Activated B cell treated with CpG ODN at 0.5 μM for 24 hours (primary cell): ENCODE measurements at regions not wholly inside any gene's neighbourhood (a gene's known extent, or its start where the extent isn't known, plus 50 kb on each side); places are given as distances from the start of the nearest gene placed in this dataset.

ENCODE experiments used
- ATAC-seq: fragments of 200-7000 bp; cut with Tn5 transposase; one replicate; pipeline ENCODE4 v1.10.0; 2021; ENCODE audit warnings: low read depth, mild to moderate bottlenecking, moderate library complexity
- CTCF ChIA-PET: fragments of 350-600 bp; sonication (Branson Sonifier 250); formaldehyde crosslinking; loops from one replicate; lab custom pipeline; 2021; ENCODE audit warnings: antibody characterized with exemption; lab: Charles Lee
- POLR2A ChIA-PET: fragments of 350-600 bp; sonication (Branson Sonifier 250); formaldehyde crosslinking; loops from one replicate; lab custom pipeline; 2021; ENCODE audit warnings: antibody characterized with exemption; lab: Charles Lee
- DNase-seq: peaks from one replicate; pipeline ENCODE4 v3.0.0; 2022
- H3K27ac Mint-ChIP-seq: one replicate; pipeline ENCODE4 v1.8.0; 2020; ENCODE audit warnings: mixed read lengths
- H3K27me3 Mint-ChIP-seq: one replicate; pipeline ENCODE4 v1.8.0; 2021; ENCODE audit warnings: mixed read lengths
- H3K36me3 Mint-ChIP-seq: one replicate; pipeline ENCODE4 v1.8.0; 2021; ENCODE audit warnings: low read depth, mixed read lengths
- H3K4me1 Mint-ChIP-seq: one replicate; pipeline ENCODE4 v1.8.0; 2021; ENCODE audit warnings: mixed read lengths
- H3K4me3 Mint-ChIP-seq: one replicate; pipeline ENCODE4 v1.8.0; 2020; ENCODE audit warnings: mild to moderate bottlenecking, mixed read lengths
- H3K9me3 Mint-ChIP-seq: one replicate; pipeline ENCODE4 v1.8.0; 2020; ENCODE audit warnings: mixed read lengths
- CTCF ChIP-seq: fragments of 200-600 bp; IDR thresholded peaks from one replicate; pipeline ENCODE4 v1.8.0; 2022; ENCODE audit warnings: antibody characterized with exemption, mild to moderate bottlenecking
- intact Hi-C: fragments of 100-400 bp; cut with micrococcal nuclease; formaldehyde crosslinking; loops from one replicate; pipeline ENCODE4 v1.15.1; 2024

GRCh38 chr2:40955042-40955441 lies 503.2 kb upstream of the SLC8A1 start:
- ATAC-seq (no peak), DNase-seq (no peak)

GRCh38 chr2:40955635-40956034 lies 503.7 kb upstream of the SLC8A1 start:
- Mint-ChIP-seq H3K36me3 (no peaks in the 10 kb centered on the region), H3K4me3 (no peak overlapping the region), H3K27me3 (no peaks in the 10 kb centered on the region), H3K4me1 (no peaks in the 10 kb centered on the region), H3K9me3 (peaks cover 2% of the 10 kb centered on the region), H3K27ac (no peak overlapping the region)
- POLR2A ChIA-PET: no interaction called here
- CTCF ChIA-PET: no interaction called here
- intact Hi-C loops: no loop called here
- no peak for ATAC-seq
- no peak for TF ChIP-seq CTCF
- DNase-seq: no peak

More at GRCh38 chr2:40955042-40955441, 503.2 kb upstream of the SLC8A1 start:
- intact Hi-C loops: no loop called here
- Mint-ChIP-seq H3K4me3 (no peak overlapping the region), H3K36me3 (no peaks in the 10 kb centered on the region), H3K27me3 (no peaks in the 10 kb centered on the region), H3K4me1 (no peaks in the 10 kb centered on the region), H3K9me3 (peaks cover 2% of the 10 kb centered on the region), H3K27ac (no peak overlapping the region)
- TF ChIP-seq CTCF: no peak
- ChIA-PET CTCF (no interaction called here), POLR2A (no interaction called here)

- TF ChIP-seq CTCF: no peak
These were observed 505.6 kb upstream of the SLC8A1 start for GRCh38 chr2:40957508-40957907.

GRCh38 chr2:40962026-40962425 lies 510.1 kb upstream of the SLC8A1 start:
- no peak overlapping the region for H3K27ac Mint-ChIP-seq
- ATAC-seq (no peak), DNase-seq (no peak)
- ChIA-PET CTCF (no interaction called here), POLR2A (no interaction called here)
- TF ChIP-seq CTCF: no peak
- no peaks in the 10 kb centered on the region for H3K27me3 Mint-ChIP-seq
- H3K9me3 Mint-ChIP-seq: peaks cover 6% of the 10 kb centered on the region
- no peaks in the 10 kb centered on the region for H3K36me3 Mint-ChIP-seq
- H3K4me3 Mint-ChIP-seq: no peak overlapping the region
- H3K4me1 Mint-ChIP-seq: no peaks in the 10 kb centered on the region
- intact Hi-C loops: no loop called here

More at GRCh38 chr2:40957508-40957907, 505.6 kb upstream of the SLC8A1 start:
- H3K27me3 Mint-ChIP-seq: no peaks in the 10 kb centered on the region
- intact Hi-C loops: no loop called here
- no peak overlapping the region for H3K27ac Mint-ChIP-seq
- H3K36me3 Mint-ChIP-seq: no peaks in the 10 kb centered on the region
- no peak overlapping the region for H3K4me3 Mint-ChIP-seq
- ChIA-PET POLR2A (no interaction called here), CTCF (no interaction called here)
- ATAC-seq: peak; percentile 25
- no peaks in the 10 kb centered on the region for H3K4me1 Mint-ChIP-seq
- DNase-seq: no peak
- no peaks in the 10 kb centered on the region for H3K9me3 Mint-ChIP-seq

- TF ChIP-seq CTCF: no peak
- H3K9me3 Mint-ChIP-seq: peaks cover 10% of the 10 kb centered on the region
- intact Hi-C loops: no loop called here
- H3K36me3 Mint-ChIP-seq: no peaks in the 10 kb centered on the region
- DNase-seq (no peak), ATAC-seq (no peak)
- H3K4me3 Mint-ChIP-seq: no peak overlapping the region
- no peaks in the 10 kb centered on the region for H3K4me1 Mint-ChIP-seq
- no peaks in the 10 kb centered on the region for H3K27me3 Mint-ChIP-seq
- CTCF ChIA-PET: no interaction called here
- POLR2A ChIA-PET: no interaction called here
- H3K27ac Mint-ChIP-seq: no peak overlapping the region
These were observed 512.8 kb upstream of the SLC8A1 start for GRCh38 chr2:40964509-40965250.
